ENCODE measurements at regions not wholly inside any gene's neighbourhood (a gene's known extent, or its start where the extent isn't known, plus 50 kb on each side); places are given as distances from the start of the nearest gene placed in this dataset.
"Not testable (repeated sequence)": the region's sequence is repeated elsewhere in the genome, so short reads cannot be mapped to it uniquely, and the experiment has no call there.

DNA sequence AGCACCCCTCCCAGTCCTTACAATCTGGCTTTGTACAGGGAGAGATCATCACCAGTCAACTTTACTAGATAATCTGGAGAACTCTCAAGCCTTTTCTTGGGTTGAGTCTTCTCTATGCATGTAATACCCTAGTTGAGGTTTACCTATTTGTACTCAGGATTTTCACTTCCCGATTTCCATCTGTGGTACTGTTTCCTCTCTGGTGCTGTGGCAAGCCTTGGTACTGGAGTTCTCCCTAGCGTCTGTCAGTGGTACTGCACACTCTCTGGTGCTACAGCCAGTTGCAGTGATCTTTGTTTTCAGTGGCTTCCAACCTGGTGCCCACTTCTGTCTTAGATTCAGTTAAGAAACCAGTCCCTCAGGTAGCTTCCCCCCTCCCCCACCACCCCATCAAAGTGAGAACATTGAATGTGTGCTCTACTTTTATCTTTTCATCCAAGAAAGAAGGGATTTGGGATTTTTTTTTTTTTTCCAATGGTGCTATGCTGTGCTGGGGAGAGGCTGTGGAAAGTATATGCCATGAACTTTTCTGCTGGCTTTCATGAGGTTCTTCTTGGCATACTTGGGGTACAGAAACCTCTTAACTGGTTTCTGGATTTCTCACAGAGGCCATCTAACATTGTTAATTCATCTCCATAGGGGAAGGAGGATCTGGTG is 69.4 kb upstream of the EVL start:
- ChIA-PET POLR2A (no interaction called here), CTCF (interaction anchor here (0.6 to 2.0 kb wide), 5 partner anchors 17 to 113 kb away, joined by 3 to 7 read pairs (median 3); no protein-coding TSS in a partner anchor)
- Histone ChIP-seq H3K4me2 (no peak overlapping the region), H3K9me2 (no peaks in the 10 kb centered on the region), H3K79me2 (ENCODE audit: insufficient read depth) (peaks cover 23% of the 10 kb centered on the region), H2AFZ (ENCODE audit: low read depth) (no peak overlapping the region), H3K4me1 (ENCODE audit: control insufficient read depth in 1 of 2, insufficient read depth in 2 of 2, low read depth in 1 of 2, low read length in 1 of 2) (peaks cover 0 to 2% of the 10 kb centered on the region in 2 experiments; a peak in 1 of 4 replicates), H3K4me3 (ENCODE audit: low read depth in 2 of 2, low read length in 1 of 2) (no peak overlapping the region), H3K27me3 (ENCODE audit: insufficient read depth) (no peaks in the 10 kb centered on the region), H3K9ac (no peak overlapping the region), H3K27ac (ENCODE audit: low read depth in 2 of 2, low read length in 1 of 2) (no peak overlapping the region), H3K36me3 (replicated peaks in 1 of 2; ENCODE audit: control insufficient read depth in 1 of 2, insufficient read depth in 2 of 2, low read length in 1 of 2) (no peaks in the 10 kb centered on the region), H3F3A (replicated peaks; ENCODE audit: insufficient read depth) (peaks cover 6% of the 10 kb centered on the region), H3K9me3 (no peaks in the 10 kb centered on the region), H4K20me1 (ENCODE audit: insufficient read depth) (no peaks in the 10 kb centered on the region)
- TF ChIP-seq RAD21 (IDR thresholded peaks at IDR 0.05; ENCODE audit: low read length) (peak; percentile 51), NRF1 (IDR thresholded peaks at IDR 0.05; ENCODE audit: low read depth, low read length) (no peak), SMC3 (IDR thresholded peaks at IDR 0.05; ENCODE audit: low read depth, low read length) (0 out of 2 replicates have a peak, but pooled peaks have one; percentile 11), EP300 (IDR thresholded peaks at IDR 0.05; ENCODE audit: borderline replicate concordance in 1 of 2, low read depth in 1 of 2, low read length in 1 of 2) (no peak)
- TF ChIP-seq, protein P1, sequence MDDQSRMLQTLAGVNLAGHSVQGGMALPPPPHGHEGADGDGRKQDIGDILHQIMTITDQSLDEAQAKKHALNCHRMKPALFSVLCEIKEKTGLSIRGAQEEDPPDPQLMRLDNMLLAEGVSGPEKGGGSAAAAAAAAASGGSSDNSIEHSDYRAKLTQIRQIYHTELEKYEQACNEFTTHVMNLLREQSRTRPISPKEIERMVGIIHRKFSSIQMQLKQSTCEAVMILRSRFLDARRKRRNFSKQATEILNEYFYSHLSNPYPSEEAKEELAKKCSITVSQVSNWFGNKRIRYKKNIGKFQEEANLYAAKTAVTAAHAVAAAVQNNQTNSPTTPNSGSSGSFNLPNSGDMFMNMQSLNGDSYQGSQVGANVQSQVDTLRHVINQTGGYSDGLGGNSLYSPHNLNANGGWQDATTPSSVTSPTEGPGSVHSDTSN (IDR thresholded peaks at IDR 0.05), result no peak
- TF ChIP-seq, protein P2, sequence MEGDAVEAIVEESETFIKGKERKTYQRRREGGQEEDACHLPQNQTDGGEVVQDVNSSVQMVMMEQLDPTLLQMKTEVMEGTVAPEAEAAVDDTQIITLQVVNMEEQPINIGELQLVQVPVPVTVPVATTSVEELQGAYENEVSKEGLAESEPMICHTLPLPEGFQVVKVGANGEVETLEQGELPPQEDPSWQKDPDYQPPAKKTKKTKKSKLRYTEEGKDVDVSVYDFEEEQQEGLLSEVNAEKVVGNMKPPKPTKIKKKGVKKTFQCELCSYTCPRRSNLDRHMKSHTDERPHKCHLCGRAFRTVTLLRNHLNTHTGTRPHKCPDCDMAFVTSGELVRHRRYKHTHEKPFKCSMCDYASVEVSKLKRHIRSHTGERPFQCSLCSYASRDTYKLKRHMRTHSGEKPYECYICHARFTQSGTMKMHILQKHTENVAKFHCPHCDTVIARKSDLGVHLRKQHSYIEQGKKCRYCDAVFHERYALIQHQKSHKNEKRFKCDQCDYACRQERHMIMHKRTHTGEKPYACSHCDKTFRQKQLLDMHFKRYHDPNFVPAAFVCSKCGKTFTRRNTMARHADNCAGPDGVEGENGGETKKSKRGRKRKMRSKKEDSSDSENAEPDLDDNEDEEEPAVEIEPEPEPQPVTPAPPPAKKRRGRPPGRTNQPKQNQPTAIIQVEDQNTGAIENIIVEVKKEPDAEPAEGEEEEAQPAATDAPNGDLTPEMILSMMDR (IDR thresholded peaks at IDR 0.05), result peak; percentile 58
- WGBS (ENCODE audit: low lambda C conversion rate), result 7% methylated on average over 2 of the region's 2 CpGs
- DNase-seq, result peak; percentile 42

DNA sequence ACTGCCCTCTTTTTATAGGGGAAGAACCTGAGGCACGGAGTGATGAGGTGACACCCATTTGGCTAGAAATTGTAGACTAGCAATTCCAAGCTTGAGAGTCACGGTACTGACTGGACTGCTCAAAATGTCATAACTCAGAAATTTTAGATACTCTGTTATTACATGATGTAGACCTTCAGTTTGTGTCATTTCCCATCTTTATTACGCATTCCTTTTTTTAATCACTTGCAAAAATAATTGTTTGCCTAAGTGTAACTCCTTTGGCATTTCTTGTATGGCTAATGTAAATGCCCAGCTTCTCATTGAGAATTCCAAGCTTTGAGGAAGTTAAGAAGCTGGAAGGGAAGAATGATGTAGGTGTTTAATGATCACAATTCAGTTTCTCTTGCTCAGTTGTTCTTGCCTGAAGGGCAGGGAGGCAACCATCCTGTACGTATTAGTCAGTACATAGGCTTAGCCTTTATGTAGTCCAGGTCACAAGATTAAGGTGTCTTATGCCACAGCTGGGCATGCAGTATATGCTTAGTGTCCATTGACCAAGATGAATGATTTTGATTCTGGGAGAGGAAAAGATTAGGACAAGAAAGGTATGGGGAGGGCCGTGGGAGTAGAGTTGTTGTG is 68.2 kb upstream of the EVL start:
- H3K4me2 ChIP-seq, result no peak overlapping the region
- H3K79me2 ChIP-seq (ENCODE audit: insufficient read depth), result peaks cover 23% of the 10 kb centered on the region
- H3K9me2 ChIP-seq, result no peaks in the 10 kb centered on the region
- no peaks in the 10 kb centered on the region for H4K20me1 ChIP-seq (ENCODE audit: insufficient read depth)
- TF ChIP-seq SMC3 (IDR thresholded peaks at IDR 0.05; ENCODE audit: low read depth, low read length), result no peak
- H3K4me3 ChIP-seq (ENCODE audit: low read depth in 2 of 2, low read length in 1 of 2), result no peak overlapping the region
- no peaks in the 10 kb centered on the region for H3K4me1 ChIP-seq (ENCODE audit: control insufficient read depth in 1 of 2, insufficient read depth in 2 of 2, low read depth in 1 of 2, low read length in 1 of 2)
- no peaks in the 10 kb centered on the region for H3K27me3 ChIP-seq (ENCODE audit: insufficient read depth)
- WGBS (ENCODE audit: low lambda C conversion rate), result 89% methylated on average over 5 of the region's 5 CpGs
- no peak overlapping the region for H3K9ac ChIP-seq
- ChIA-PET CTCF (interaction anchor here (0.6 to 2.0 kb wide), 7 partner anchors 11 to 502 kb away, joined by 3 to 7 read pairs (median 3); no protein-coding TSS in a partner anchor), POLR2A (no interaction called here)
- no peaks in the 10 kb centered on the region for H3K36me3 ChIP-seq (replicated peaks in 1 of 2; ENCODE audit: control insufficient read depth in 1 of 2, insufficient read depth in 2 of 2, low read length in 1 of 2)
- no peak for DNase-seq
- H3K27ac ChIP-seq (ENCODE audit: low read depth in 2 of 2, low read length in 1 of 2), result no peak overlapping the region
- H3F3A ChIP-seq (replicated peaks; ENCODE audit: insufficient read depth), result no peaks in the 10 kb centered on the region
- H2AFZ ChIP-seq (ENCODE audit: low read depth), result no peak overlapping the region
- 0 out of 2 replicates have a peak, but pooled peaks cover 1% of the 10 kb centered on the region for H3K9me3 ChIP-seq

DNA sequence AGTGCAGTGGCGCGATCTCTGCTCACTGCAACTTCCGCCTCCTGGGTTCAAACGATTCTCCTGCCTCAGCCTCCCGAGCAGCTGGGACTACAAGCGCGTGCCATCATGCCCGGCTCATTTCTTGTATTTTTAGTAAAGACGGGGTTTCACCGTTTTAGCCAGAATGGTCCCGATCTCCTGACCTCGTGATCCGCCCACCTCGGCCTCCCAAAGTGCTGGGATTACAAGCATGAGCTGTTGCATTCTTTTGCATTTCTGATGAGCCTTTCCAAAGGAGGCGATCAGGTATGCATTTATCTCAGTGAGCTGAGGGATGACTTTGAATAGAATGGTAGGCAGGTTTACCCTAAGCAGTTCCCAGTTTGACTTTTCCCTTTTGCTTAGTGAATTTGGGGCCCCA is 64.8 kb upstream of the EVL start:
- 97% methylated on average over 15 of the region's 15 CpGs for WGBS (ENCODE audit: low lambda C conversion rate)
- Histone ChIP-seq H3K36me3 (replicated peaks in 1 of 2; ENCODE audit: control insufficient read depth in 1 of 2, insufficient read depth in 2 of 2, low read length in 1 of 2) (peaks cover 0 to 18% of the 10 kb centered on the region in 2 experiments), H3K79me2 (ENCODE audit: insufficient read depth) (peaks cover 14% of the 10 kb centered on the region), H3K9me3 (peaks cover 18% of the 10 kb centered on the region)
- CTCF ChIA-PET, result interaction anchor here (0.7 to 1.0 kb wide), 3 partner anchors 11 to 254 kb away, joined by 3 read pairs; no protein-coding TSS in a partner anchor
- H3K4me3 ChIP-seq (ENCODE audit: low read depth in 2 of 2, low read length in 1 of 2); POLR2A ChIA-PET; H2AFZ ChIP-seq (ENCODE audit: low read depth); H3K9ac ChIP-seq; H3K9me2 ChIP-seq; H4K20me1 ChIP-seq (ENCODE audit: insufficient read depth); H3K27ac ChIP-seq (ENCODE audit: low read depth in 2 of 2, low read length in 1 of 2); H3K4me2 ChIP-seq; H3K27me3 ChIP-seq (ENCODE audit: insufficient read depth); DNase-seq; H3F3A ChIP-seq (replicated peaks; ENCODE audit: insufficient read depth); H3K4me1 ChIP-seq (ENCODE audit: control insufficient read depth in 1 of 2, insufficient read depth in 2 of 2, low read depth in 1 of 2, low read length in 1 of 2): not testable (repeated sequence)

Measured in SK-N-SH (cell line).